ENCODE measurements at regions not wholly inside any gene's neighbourhood (a gene's known extent, or its start where the extent isn't known, plus 50 kb on each side); places are given as distances from the start of the nearest gene placed in this dataset.

DNA sequence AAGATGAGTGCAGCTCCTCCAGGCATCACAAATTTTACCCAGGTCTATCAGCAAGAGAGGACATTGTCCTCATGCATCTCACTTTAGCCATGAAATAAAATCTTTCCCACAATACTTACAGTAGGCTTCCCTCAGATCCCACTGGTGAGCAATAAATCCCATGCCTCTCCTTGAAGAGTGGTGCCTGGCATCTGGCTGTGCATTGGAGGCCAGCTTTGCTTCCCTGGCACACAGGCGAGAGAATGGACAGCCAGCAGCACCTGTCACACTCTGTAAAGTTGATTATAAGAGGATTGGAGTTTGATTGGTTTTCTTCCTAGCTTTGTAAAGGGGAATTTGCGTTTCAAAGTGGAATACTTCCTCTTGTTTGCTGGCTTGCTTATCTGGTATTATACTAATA is 1153.9 kb downstream of the AACS start:
- TF ChIP-seq, protein P1, sequence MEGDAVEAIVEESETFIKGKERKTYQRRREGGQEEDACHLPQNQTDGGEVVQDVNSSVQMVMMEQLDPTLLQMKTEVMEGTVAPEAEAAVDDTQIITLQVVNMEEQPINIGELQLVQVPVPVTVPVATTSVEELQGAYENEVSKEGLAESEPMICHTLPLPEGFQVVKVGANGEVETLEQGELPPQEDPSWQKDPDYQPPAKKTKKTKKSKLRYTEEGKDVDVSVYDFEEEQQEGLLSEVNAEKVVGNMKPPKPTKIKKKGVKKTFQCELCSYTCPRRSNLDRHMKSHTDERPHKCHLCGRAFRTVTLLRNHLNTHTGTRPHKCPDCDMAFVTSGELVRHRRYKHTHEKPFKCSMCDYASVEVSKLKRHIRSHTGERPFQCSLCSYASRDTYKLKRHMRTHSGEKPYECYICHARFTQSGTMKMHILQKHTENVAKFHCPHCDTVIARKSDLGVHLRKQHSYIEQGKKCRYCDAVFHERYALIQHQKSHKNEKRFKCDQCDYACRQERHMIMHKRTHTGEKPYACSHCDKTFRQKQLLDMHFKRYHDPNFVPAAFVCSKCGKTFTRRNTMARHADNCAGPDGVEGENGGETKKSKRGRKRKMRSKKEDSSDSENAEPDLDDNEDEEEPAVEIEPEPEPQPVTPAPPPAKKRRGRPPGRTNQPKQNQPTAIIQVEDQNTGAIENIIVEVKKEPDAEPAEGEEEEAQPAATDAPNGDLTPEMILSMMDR (IDR thresholded peaks at IDR 0.05; ENCODE audit: insufficient read depth, low read length, poor library complexity, severe bottlenecking), result no peak
- Histone ChIP-seq H3K27me3 (replicated peaks; ENCODE audit: control insufficient read depth, insufficient read depth, low read length) (no peaks in the 10 kb centered on the region), H3K36me3 (ENCODE audit: control insufficient read depth, insufficient read depth, low read length) (no peaks in the 10 kb centered on the region), H3K4me3 (replicated peaks; ENCODE audit: low read depth, low read length) (no peak overlapping the region)
- DNase-seq (ENCODE audit: extremely low read depth, insufficient read length), result no peak

DNA sequence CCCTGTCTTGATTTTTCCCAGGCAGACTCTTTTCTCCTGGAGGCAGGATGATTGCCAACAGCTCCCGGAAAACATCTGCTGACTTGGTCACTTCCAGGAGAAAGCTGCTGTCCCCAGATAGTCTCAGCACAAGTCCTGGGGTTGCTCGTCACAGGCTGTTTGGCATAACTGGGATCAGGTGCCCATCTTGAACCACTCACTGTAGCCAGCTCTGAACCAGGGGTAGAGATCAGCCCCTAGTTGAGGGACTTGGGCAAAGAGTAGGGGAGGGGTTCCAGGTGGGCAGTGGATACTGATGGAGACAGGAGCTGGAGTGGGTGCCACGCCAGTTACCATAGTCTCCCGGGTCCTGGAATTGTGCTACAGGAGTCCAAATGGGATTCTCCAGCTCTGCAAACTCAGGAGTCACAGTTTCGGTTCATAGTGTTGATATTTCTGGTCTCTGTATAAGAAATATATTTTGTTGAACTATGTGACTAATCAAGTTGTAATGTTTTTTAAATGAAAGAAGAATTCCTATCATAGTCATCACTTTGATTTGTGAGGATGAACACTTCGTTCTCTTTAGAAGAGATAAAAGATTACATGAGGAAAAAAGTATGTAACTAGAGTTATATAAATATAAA is 1154.5 kb downstream of the AACS start:
- TF ChIP-seq, protein P1 (IDR thresholded peaks at IDR 0.05; ENCODE audit: insufficient read depth, low read length, poor library complexity, severe bottlenecking), result no peak
- Histone ChIP-seq H3K36me3 (ENCODE audit: control insufficient read depth, insufficient read depth, low read length) (no peaks in the 10 kb centered on the region), H3K27me3 (replicated peaks; ENCODE audit: control insufficient read depth, insufficient read depth, low read length) (no peaks in the 10 kb centered on the region), H3K4me3 (replicated peaks; ENCODE audit: low read depth, low read length) (no peak overlapping the region)
- no peak for DNase-seq (ENCODE audit: extremely low read depth, insufficient read length)

DNA sequence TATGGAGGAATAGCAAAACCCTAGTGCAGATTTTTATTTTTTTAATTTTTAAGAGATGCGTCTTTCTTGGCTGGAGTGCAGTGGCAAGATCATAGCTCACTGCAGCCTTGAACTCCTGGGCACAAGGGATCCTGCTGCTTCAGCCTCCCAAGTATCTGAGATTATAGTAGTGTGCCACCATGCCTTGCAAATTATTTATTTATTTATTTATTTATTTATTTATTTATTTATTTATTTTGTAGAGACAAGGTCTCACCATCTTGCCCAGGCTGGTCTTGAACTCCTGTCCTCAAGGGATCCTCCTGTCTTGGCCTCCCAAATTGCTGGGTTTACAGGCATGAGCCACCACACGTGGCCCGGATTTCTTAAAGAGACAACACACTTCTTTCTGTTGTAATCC is 1158.8 kb downstream of the AACS start:
- no peak for DNase-seq (ENCODE audit: extremely low read depth, insufficient read length)
- Histone ChIP-seq H3K27me3 (replicated peaks; ENCODE audit: control insufficient read depth, insufficient read depth, low read length) (no peaks in the 10 kb centered on the region), H3K36me3 (ENCODE audit: control insufficient read depth, insufficient read depth, low read length) (no peaks in the 10 kb centered on the region), H3K4me3 (replicated peaks; ENCODE audit: low read depth, low read length) (no peak overlapping the region)
- TF ChIP-seq, protein P1 (IDR thresholded peaks at IDR 0.05; ENCODE audit: insufficient read depth, low read length, poor library complexity, severe bottlenecking), result no peak

DNA sequence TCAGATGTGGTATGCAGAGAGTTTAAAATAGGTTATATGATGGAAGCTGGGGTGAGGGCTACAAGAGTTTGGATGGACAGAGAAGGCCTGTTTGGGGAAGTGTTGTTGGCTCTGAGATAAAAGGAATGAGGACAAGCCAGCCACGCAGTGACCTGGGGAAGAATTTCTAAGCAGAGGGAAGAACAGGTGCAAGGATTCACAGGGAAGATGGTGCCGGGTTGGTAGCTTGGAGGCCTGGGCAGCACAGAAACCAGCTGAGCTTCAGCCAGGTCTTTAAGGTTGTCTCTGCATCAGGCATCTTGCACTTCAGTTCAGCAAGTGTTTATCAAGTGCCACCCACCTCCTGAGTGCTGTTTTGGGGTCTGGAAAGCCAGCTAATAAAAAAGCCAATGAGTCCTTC is 1163.7 kb downstream of the AACS start:
- DNase-seq (ENCODE audit: extremely low read depth, insufficient read length), result no peak
- Histone ChIP-seq H3K27me3 (replicated peaks; ENCODE audit: control insufficient read depth, insufficient read depth, low read length) (no peaks in the 10 kb centered on the region), H3K4me3 (replicated peaks; ENCODE audit: low read depth, low read length) (no peak overlapping the region), H3K36me3 (ENCODE audit: control insufficient read depth, insufficient read depth, low read length) (no peaks in the 10 kb centered on the region)
- TF ChIP-seq, protein P1 (IDR thresholded peaks at IDR 0.05; ENCODE audit: insufficient read depth, low read length, poor library complexity, severe bottlenecking), result no peak

DNA sequence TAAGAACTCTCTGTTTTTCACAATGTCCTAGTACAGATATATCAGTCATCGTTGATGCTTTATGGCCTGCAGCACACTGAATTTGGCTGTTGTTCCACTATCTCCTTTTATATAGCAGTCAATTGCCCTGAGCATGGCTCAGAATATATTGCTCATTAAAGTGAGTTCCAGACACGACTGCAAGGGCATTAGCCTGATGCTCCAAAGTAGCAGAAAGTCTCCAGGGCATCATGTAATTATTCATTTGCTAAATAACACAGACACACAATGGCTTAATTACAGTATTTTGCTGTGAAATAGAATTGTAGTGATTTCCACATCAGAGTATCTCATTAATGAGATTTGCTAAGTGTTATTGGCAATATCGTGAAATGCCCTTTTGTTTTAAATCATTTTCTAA is 1167.5 kb downstream of the AACS start:
- DNase-seq (ENCODE audit: extremely low read depth, insufficient read length), result no peak
- Histone ChIP-seq H3K4me3 (replicated peaks; ENCODE audit: low read depth, low read length) (no peak overlapping the region), H3K36me3 (ENCODE audit: control insufficient read depth, insufficient read depth, low read length) (no peaks in the 10 kb centered on the region), H3K27me3 (replicated peaks; ENCODE audit: control insufficient read depth, insufficient read depth, low read length) (no peaks in the 10 kb centered on the region)
- TF ChIP-seq, protein P1 (IDR thresholded peaks at IDR 0.05; ENCODE audit: insufficient read depth, low read length, poor library complexity, severe bottlenecking), result no peak

DNA sequence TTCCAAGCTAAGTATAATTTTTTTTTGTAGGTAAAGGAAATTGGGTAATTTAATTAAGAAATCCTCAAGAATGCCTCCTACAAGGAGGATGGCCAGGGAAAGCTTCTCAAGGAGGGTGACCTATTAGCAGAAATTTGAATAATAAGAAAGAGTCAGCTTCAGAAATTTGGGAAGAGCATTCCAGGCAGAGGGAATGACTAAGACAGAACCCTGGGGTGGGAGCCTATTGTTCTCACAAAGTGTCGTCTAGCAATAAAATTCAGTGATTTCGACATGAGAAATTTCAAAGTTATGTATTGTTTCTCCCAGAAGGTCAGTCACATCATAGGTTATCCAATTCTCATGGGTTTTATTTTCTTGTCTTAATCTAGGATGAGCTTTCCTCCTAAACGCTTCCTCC is 1168.4 kb downstream of the AACS start:
- H3K4me3 ChIP-seq (replicated peaks; ENCODE audit: low read depth, low read length), result no peak overlapping the region
- no peaks in the 10 kb centered on the region for H3K36me3 ChIP-seq (ENCODE audit: control insufficient read depth, insufficient read depth, low read length)
- DNase-seq (ENCODE audit: extremely low read depth, insufficient read length), result no peak
- TF ChIP-seq, protein P1 (IDR thresholded peaks at IDR 0.05; ENCODE audit: insufficient read depth, low read length, poor library complexity, severe bottlenecking), result no peak
- H3K27me3 ChIP-seq (replicated peaks; ENCODE audit: control insufficient read depth, insufficient read depth, low read length), result no peaks in the 10 kb centered on the region

All from GM06990 (cell line).